NCI-H1930 (cell line): ENCODE measurements at regions not wholly inside any gene's neighbourhood (a gene's known extent, or its start where the extent isn't known, plus 50 kb on each side); places are given as distances from the start of the nearest gene placed in this dataset.

ENCODE experiments used
- DNase-seq, 2 experiments: peaks; one replicate each; lab custom pipeline; 2025; lab: John Stamatoyannopoulos, UW

DNA sequence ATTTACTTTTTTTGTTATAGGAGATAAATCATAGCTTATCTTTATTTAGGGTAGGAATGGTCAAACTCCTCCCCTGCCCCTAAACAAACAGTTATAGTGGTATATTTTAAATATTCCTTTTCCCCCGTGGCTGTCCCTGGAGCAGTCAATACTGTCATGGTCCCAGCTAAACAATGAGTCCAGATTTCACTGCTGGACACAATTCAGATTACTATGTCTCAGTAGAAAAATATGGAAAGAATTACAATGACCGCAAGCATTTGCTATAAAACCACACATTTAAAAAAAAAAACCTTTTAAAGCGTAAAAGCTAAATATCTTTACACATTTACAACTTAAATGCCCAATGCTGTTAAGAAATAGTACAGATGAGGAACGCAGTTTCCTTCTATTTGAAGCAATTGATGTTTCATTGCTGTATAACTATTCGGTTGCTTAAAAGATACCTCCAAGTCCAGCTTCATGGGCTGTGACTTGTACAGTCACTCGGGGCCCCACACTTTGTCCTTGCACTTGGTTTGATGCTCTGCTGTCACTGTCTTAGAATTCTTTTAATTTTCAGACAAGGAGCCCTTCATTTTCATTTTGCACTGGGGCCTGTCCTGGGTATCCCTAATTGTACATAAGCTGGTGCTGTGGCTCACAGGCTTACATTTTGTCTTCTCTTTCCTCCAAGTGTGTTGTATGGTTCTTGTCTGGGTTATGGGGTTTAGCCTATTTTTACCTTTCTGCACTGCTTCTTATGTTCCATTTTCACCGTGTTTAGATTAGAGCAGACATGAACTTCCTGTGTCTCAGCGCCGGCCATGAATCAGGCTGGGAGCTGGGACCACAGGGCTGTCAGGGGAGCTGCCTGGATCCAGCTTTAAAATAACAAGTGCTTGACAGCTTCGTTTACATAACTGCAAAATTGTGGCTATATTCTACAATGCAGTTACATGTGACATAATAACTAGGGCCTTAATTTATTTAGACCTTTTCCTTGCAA, 530.2 kb upstream of the FZD8 start:
- DNase-seq: no peak

- no peak for DNase-seq
These were observed 529.5 kb upstream of the FZD8 start for GRCh38 chr10:36171556-36171952.

GRCh38 chr10:36170943-36171501, 528.9 kb upstream of the FZD8 start:
- DNase-seq: no peak

DNA sequence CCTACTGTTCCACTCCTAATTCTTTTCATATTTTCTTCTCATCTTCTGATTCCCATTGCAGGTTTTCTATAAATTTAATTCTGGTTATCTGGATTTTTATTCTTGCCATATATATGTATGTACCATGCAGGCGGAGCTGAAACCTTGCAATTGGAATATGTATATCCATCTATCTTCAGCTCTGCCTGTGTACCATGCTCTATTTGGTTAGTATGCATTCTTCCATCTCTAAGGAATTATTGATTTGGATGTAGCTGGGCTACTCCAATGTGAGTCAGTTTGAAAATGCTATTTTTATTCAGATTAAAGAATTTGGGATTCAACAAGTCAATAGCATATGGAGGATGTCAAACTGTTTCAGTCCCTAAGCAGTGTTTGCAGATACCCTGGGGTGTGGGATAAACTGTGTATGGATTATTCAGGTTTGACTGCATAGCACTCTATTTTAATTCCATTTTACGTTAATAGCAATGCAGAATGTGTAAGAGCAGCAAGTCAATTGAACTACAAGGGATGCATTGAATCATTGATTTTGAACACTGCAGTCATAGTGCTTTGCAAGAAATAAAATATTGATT, 528.1 kb upstream of the FZD8 start:
- no peak for DNase-seq

DNA sequence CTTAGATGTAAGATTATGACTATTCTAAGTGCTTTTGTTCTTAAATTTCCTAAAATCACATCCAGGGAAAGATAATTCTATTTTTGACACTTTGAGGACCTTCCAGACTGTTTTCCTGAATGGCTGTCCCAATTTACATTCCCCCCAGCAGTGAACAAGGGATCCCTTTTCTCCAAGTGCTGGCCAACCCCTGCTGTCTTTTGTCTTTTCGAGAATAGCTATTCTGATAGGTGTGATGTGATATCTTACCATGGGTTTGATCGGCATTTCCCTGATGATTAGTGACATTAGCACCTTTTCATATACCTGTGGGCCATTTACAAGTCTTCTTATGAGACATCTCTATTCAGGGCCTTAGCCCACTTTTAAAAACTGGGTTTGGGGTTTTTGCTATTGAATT, 526.7 kb upstream of the FZD8 start:
- no peak for DNase-seq

GRCh38 chr10:36164556-36165504, 522.7 kb upstream of the FZD8 start:
- DNase-seq: no peak

GRCh38 chr10:36163827-36164226, 521.7 kb upstream of the FZD8 start:
- DNase-seq: no peak

- DNase-seq: no peak
These were observed 515.4 kb upstream of the FZD8 start for GRCh38 chr10:36157486-36157885.

GRCh38 chr10:36148207-36148606, 506.1 kb upstream of the FZD8 start:
- DNase-seq: no peak

- no peak for DNase-seq
These were observed 505.4 kb upstream of the FZD8 start for GRCh38 chr10:36147529-36147928.

GRCh38 chr10:36141856-36142560, 499.9 kb upstream of the FZD8 start:
- no peak for DNase-seq

DNA sequence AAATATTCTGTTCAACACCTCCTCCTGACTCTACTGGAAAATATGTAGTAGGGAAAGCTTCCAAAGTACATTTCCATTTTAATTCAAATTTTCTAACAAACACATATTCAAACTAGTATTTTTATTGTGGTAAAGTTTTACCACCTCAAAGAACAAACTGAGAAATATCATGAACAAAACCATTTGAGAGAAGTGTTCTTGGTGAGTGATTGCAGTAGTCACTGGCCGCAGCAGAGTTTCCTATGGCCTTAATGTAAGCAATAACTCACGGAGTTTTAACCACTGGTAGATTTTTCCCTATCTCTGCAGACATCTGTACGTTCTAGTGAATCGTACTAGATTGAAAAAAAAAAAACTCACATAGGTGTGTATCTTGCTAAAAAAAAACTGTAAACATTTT, 487.0 kb upstream of the FZD8 start:
- DNase-seq: no peak

DNA sequence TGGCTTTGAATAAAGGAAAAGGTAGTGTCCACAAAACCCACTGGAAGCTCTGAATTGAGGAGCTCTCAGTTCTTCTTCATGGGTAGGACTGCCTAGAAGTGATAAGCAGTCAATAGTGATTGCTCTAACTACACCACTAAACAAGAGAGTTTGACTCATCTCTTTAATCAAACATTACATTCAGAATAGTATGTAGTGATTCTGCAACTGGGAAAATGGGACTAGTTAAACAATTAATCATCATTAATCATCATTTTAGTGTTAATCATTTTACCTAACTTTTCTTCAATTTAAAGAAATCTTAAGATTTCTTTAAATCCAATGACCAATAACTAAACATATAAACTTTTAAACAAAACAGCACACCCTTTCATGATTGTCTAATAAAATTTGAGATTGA, 484.0 kb upstream of the FZD8 start:
- no peak for DNase-seq

DNA sequence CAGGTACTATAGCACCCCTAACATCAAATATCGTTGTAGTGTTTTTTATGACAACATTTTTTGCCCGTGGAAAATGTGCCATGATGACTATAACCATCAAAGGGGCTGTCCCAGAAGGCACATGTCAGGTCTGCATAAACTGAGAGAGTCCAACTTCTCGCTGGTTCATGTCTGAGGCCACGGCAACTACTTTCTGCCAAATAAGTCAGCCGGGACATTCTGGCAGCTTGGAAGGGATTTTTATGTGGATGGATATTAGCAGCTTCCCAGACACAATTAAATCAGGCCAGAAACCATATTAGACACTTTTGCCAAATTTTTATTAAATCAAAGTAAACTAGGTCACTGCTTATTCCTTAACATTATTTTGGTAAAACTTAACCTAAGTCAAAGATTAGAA, 477.4 kb upstream of the FZD8 start:
- DNase-seq: no peak

DNA sequence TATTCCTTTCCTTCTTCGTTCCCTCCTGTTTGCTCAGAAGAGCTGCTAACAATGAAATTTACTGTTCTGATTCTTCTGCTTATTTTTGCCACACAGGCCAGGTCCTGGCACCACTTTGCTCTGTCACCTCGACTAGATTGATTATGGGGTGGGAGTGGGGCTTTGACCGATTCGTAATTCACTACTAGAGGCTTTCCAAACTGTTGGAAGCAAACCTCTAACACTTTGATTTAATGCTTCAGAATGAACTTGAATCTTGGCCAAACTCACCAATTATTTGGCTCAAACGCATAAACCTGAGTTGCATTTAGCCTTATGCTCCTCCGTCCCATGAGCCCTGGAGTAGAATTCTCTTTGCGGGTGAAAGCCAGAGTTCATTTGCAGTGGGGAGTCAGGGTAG, 476.2 kb upstream of the FZD8 start:
- DNase-seq: no peak

- DNase-seq: no peak
These were observed 475.8 kb upstream of the FZD8 start for GRCh38 chr10:36117890-36118289.

- no peak for DNase-seq
These were observed 475.1 kb upstream of the FZD8 start for GRCh38 chr10:36117231-36117630.

DNA sequence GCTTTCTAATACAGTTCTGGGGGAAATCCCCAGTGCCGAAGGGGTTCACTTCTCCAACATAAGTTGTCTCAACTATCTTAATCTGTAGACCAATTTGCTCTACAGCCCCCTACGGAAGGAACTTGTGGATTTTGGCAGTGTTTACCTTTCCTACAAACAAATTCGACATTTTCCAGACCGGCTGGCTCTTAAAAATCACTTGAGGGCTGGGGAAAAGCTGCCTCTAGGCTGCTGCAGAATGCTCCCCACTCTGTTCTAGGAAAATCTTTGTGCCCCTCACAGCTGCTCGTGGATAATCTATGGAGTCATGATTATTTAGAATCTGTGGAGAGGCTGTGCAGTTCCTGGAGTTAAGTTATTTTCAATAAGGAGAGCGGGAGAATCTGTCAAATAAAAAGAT, 474.6 kb upstream of the FZD8 start:
- DNase-seq: no peak

- no peak for DNase-seq
These were observed 473.9 kb upstream of the FZD8 start for GRCh38 chr10:36116040-36116439.

DNA sequence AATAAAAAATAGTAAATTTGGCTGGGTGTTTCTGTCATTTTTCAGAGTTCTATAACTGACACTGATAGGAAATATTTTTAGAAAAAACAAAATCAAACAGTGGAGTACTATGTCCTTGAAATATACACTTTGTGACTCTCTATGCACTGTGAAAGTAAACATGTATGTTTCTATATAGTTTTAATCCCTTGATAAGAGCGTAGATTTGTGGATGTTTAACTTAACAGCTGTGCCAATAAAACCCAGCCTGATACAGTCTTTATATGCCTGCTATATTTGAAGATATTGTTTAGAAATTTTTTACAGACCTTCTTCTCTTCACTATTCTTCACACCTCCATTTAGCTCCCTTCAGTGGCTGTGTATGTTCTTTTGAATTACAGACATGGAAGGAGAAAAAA, 473.3 kb upstream of the FZD8 start:
- no peak for DNase-seq

DNA sequence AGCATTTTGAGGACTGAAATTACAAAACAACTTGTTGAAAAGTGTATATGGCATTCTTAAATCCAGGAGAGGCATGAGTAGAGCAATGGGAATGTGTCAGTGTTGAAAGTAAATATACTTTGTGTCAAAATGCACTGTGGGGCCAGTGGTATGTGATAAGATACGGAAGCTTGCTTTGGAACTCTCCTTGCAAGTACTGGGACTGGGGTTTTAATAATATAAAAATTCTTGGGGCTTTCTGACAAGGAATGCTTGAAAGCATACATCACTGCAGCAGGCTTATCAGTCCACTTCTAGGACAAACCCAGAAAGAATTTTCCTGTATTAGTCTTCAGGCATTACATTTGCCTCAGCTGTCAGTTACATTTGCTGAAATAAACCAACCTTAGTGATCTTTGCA, 472.8 kb upstream of the FZD8 start:
- no peak for DNase-seq

GRCh38 chr10:36114141-36114540, 472.0 kb upstream of the FZD8 start:
- DNase-seq: no peak
